OCI-LY1 (cell line): ENCODE measurements at regions not wholly inside any gene's neighbourhood (a gene's known extent, or its start where the extent isn't known, plus 50 kb on each side); places are given as distances from the start of the nearest gene placed in this dataset.

Experiments used
- CTCF ChIP-seq: fragments of 200-600 bp; sonication (generic), shearing (Covaris generic); IDR thresholded peaks from 2 replicates; pipeline ENCODE4 v1.5.1; 2017; ENCODE audit warnings: mild to moderate bottlenecking, antibody characterized with exemption, low read length, moderate library complexity, mixed read lengths
- EZH2 ChIP-seq: fragments of 200-600 bp; sonication (generic), shearing (Covaris generic); IDR thresholded peaks from 2 replicates; pipeline ENCODE4 v1.8.0; 2017; ENCODE audit warnings: borderline replicate concordance, mixed run types, mild to moderate bottlenecking, antibody characterized with exemption, low read length, moderate library complexity, mixed read lengths

GRCh38 chr5:3032513-3032912 lies 281.0 kb upstream of the IRX2 start:
- TF ChIP-seq CTCF = no peak
- no peak for TF ChIP-seq EZH2
